ENCODE measurements at regions not wholly inside any gene's neighbourhood (a gene's known extent, or its start where the extent isn't known, plus 50 kb on each side); places are given as distances from the start of the nearest gene placed in this dataset.

DNA sequence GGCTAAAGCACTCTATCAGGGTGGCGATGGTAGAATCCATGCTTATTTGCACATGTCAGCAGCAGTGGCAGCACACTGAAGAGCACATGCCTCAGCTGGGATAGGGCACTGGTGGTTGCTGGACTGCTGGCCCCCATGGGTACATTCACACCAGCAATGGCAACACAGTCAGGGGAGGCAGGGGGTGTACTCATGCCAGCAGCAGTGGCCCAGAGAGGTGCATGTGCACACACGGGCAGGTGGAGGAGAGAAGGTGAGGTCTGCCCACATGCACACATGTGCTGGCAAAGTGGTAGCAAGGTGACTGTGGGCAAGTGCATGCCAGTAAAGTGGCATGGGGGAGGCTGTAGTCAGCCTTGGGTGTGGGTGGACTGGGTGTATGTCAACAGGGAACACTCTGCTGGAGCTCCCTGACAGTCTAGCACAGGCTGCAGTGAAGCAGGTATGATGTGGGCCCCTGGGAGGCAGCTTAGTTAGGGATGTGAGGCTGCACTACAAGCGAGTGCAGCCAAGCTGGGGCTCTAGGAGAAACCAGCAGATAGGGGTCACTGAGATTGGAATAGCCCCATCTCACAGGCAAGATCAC is 53.9 kb upstream of the NPAP1 start:
- H3K27ac ChIP-seq (ENCODE audit: low read length) = no peak overlapping the region
- no peak for ATAC-seq
- no peak for TF ChIP-seq EZH2 (IDR thresholded peaks at IDR 0.05; ENCODE audit: low read length, unreplicated experiment)
- TF ChIP-seq EZH2phosphoT487 (IDR thresholded peaks at IDR 0.05; ENCODE audit: borderline replicate concordance, low read length) = no peak
- TF ChIP-seq CTCF (conservative IDR thresholded peaks at IDR 0.05; ENCODE audit: low read depth, low read length) = no peak
- H3K9me3 ChIP-seq (ENCODE audit: low read length) = peaks cover 26% of the 10 kb centered on the region; the same call in 1 of the 2 replicates
- H3K9me2 ChIP-seq (replicated peaks; ENCODE audit: low read length) = no peaks in the 10 kb centered on the region
- no peaks in the 10 kb centered on the region for H3K36me3 ChIP-seq (ENCODE audit: low read depth, low read length)
- no peak overlapping the region for H3K4me3 ChIP-seq (ENCODE audit: low read length)
- H3K9ac ChIP-seq (ENCODE audit: low read length) = no peak overlapping the region
- no TSS peak for BruUV-seq (replicated peaks)
- no peaks in the 10 kb centered on the region for H3K4me1 ChIP-seq (ENCODE audit: insufficient read depth, low read length)
- intact Hi-C loops (cut with micrococcal nuclease) = no loop called here
- H3K27me3 ChIP-seq (ENCODE audit: low read length) = no peaks in the 10 kb centered on the region
- no peaks in the 10 kb centered on the region for H3K79me2 ChIP-seq (ENCODE audit: low read length)
- POLR2A ChIA-PET (ENCODE audit: unreplicated experiment) = no interaction called here
- no peaks in the 10 kb centered on the region for H3F3A ChIP-seq (ENCODE audit: low read length, unreplicated experiment)
- H2AFZ ChIP-seq (ENCODE audit: low read length) = no peak overlapping the region
- no peak overlapping the region for H3K4me2 ChIP-seq (ENCODE audit: low read length)
- no peaks in the 10 kb centered on the region for H4K20me1 ChIP-seq (ENCODE audit: low read length)
- CTCF ChIA-PET = no interaction called here
- DNase-seq = no peak
